NT2/D1 (cell line): ENCODE measurements at regions not wholly inside any gene's neighbourhood (a gene's known extent, or its start where the extent isn't known, plus 50 kb on each side); places are given as distances from the start of the nearest gene placed in this dataset.

ENCODE experiments used
- SUZ12 ChIP-seq: IDR thresholded peaks from 2 replicates; pipeline ENCODE4 v1.6.1; 2011; ENCODE audit not compliant: insufficient read length, insufficient read depth; ENCODE audit errors: extremely low read depth
- YY1 ChIP-seq: IDR thresholded peaks from 2 replicates; pipeline ENCODE4 v1.6.1; 2011; ENCODE audit not compliant: insufficient read length, insufficient read depth
- ZNF274 ChIP-seq: IDR thresholded peaks from 2 replicates; pipeline ENCODE4 v1.6.1; 2011; ENCODE audit warnings: mild to moderate bottlenecking, low read depth, low read length

DNA sequence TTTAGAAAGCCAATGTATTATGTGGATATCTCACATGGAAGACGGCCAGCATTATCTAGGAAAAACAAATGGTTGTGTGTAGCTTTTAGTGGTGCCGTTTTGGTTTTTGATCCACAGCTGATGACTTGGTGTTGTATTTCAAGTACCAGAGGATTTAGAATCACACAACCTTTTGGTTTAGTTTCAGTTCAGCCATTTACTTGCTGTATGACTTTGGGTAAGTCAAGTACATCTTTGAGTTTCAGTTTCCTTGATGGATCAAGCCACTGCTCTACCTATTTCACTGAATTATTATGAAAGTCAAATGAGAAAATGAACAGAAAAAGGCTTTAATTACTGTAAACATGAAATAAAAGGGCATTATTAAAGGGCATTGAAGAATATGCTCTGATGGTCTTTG, 205.6 kb downstream of the ZIC3 start:
- TF ChIP-seq ZNF274 (no peak), YY1 (no peak), SUZ12 (no peak)
